Nephron progenitor cell (in vitro differentiated cells): ENCODE measurements at regions not wholly inside any gene's neighbourhood (a gene's known extent, or its start where the extent isn't known, plus 50 kb on each side); places are given as distances from the start of the nearest gene placed in this dataset.

Experiments used
- DNase-seq: peaks from one replicate; pipeline ENCODE4 v3.0.0; 2021
- H3K27ac Mint-ChIP-seq: 2 replicates; pipeline ENCODE4 v1.8.0; 2021; ENCODE audit warnings: mild to moderate bottlenecking, moderate library complexity, mixed read lengths
- H3K27me3 Mint-ChIP-seq: 2 replicates; pipeline ENCODE4 v1.8.0; 2021; ENCODE audit warnings: mild to moderate bottlenecking, low read depth, mixed read lengths; ENCODE audit not compliant: poor library complexity
- H3K36me3 Mint-ChIP-seq: 2 replicates; pipeline ENCODE4 v1.8.0; 2021; ENCODE audit warnings: low read depth, mixed read lengths
- H3K4me1 Mint-ChIP-seq: 2 replicates; pipeline ENCODE4 v1.8.0; 2021; ENCODE audit warnings: mixed read lengths
- H3K4me3 Mint-ChIP-seq: 2 replicates; pipeline ENCODE4 v1.8.0; 2021; ENCODE audit warnings: mild to moderate bottlenecking, moderate library complexity, mixed read lengths
- H3K9me3 Mint-ChIP-seq: 2 replicates; pipeline ENCODE4 v1.8.0; 2021; ENCODE audit warnings: mild to moderate bottlenecking, moderate library complexity, mixed read lengths
- CTCF ChIP-seq: fragments of 200-600 bp; sonication (generic); IDR thresholded peaks from 2 replicates; pipeline ENCODE4 v1.5.0; 2021; ENCODE audit warnings: antibody characterized with exemption

GRCh38 chr1:79745929-79746328 lies 739.4 kb upstream of the ADGRL4 start:
- DNase-seq = no peak
- Mint-ChIP-seq H3K4me1 (no peaks in the 10 kb centered on the region), H3K4me3 (no peak overlapping the region), H3K27me3 (no peaks in the 10 kb centered on the region), H3K9me3 (no peaks in the 10 kb centered on the region), H3K36me3 (no peaks in the 10 kb centered on the region), H3K27ac (no peak overlapping the region)
- TF ChIP-seq CTCF = no peak

- no peak for TF ChIP-seq CTCF
- Mint-ChIP-seq H3K4me1 (no peaks in the 10 kb centered on the region), H3K36me3 (no peaks in the 10 kb centered on the region), H3K27ac (no peak overlapping the region), H3K4me3 (no peak overlapping the region), H3K27me3 (no peaks in the 10 kb centered on the region), H3K9me3 (no peaks in the 10 kb centered on the region)
- DNase-seq = no peak
These were observed 738.2 kb upstream of the ADGRL4 start for GRCh38 chr1:79744746-79745145.

GRCh38 chr1:79741720-79742421 lies 735.3 kb upstream of the ADGRL4 start:
- no peak for TF ChIP-seq CTCF
- no peak overlapping the region for H3K4me3 Mint-ChIP-seq
- DNase-seq = no peak
- H3K27me3 Mint-ChIP-seq = no peaks in the 10 kb centered on the region
- no peaks in the 10 kb centered on the region for H3K4me1 Mint-ChIP-seq
- H3K36me3 Mint-ChIP-seq = no peaks in the 10 kb centered on the region
- no peaks in the 10 kb centered on the region for H3K9me3 Mint-ChIP-seq
- H3K27ac Mint-ChIP-seq = no peak overlapping the region

- TF ChIP-seq CTCF = no peak
- H3K4me1 Mint-ChIP-seq = no peaks in the 10 kb centered on the region
- H3K27ac Mint-ChIP-seq = no peak overlapping the region
- no peaks in the 10 kb centered on the region for H3K36me3 Mint-ChIP-seq
- no peaks in the 10 kb centered on the region for H3K27me3 Mint-ChIP-seq
- no peak overlapping the region for H3K4me3 Mint-ChIP-seq
- DNase-seq = no peak
- H3K9me3 Mint-ChIP-seq = peaks cover 8% of the 10 kb centered on the region
These were observed 731.6 kb upstream of the ADGRL4 start for GRCh38 chr1:79738101-79738500.

GRCh38 chr1:79737193-79737592 lies 730.7 kb upstream of the ADGRL4 start:
- H3K27me3 Mint-ChIP-seq = no peaks in the 10 kb centered on the region
- DNase-seq = no peak
- no peak for TF ChIP-seq CTCF
- peaks cover 8% of the 10 kb centered on the region for H3K9me3 Mint-ChIP-seq
- no peaks in the 10 kb centered on the region for H3K36me3 Mint-ChIP-seq
- H3K4me3 Mint-ChIP-seq = no peak overlapping the region
- H3K27ac Mint-ChIP-seq = no peak overlapping the region
- peaks cover under 1% of the 10 kb centered on the region for H3K4me1 Mint-ChIP-seq

- no peak for TF ChIP-seq CTCF
- Mint-ChIP-seq H3K27ac (no peak overlapping the region), H3K4me3 (no peak overlapping the region), H3K9me3 (peaks cover 8% of the 10 kb centered on the region), H3K4me1 (peaks cover 6% of the 10 kb centered on the region), H3K27me3 (no peaks in the 10 kb centered on the region), H3K36me3 (no peaks in the 10 kb centered on the region)
- no peak for DNase-seq
These were observed 726.4 kb upstream of the ADGRL4 start for GRCh38 chr1:79732950-79733349.
